OCI-LY7 (cell line): ENCODE measurements at regions not wholly inside any gene's neighbourhood (a gene's known extent, or its start where the extent isn't known, plus 50 kb on each side); places are given as distances from the start of the nearest gene placed in this dataset.

Experiments used
- BruUV-seq: library from RNA; stranded (reverse); fragments of 400-500 nt; replicated peaks from 2 replicates; lab custom pipeline; 2021; lab: Mats Ljungman, UMichigan
- CTCF ChIA-PET: fragments of 300-600 bp; sonication (Branson Sonifier 250); formaldehyde crosslinking; loops from one replicate; lab custom pipeline; 2022; ENCODE audit warnings: antibody characterized with exemption; ENCODE audit not compliant: unreplicated experiment; lab: Charles Lee
- POLR2A ChIA-PET: fragments of 300-600 bp; sonication (Branson Sonifier 250); formaldehyde crosslinking; loops from one replicate; lab custom pipeline; 2022; ENCODE audit warnings: antibody characterized with exemption; lab: Charles Lee
- DNase-seq: peaks from one replicate; pipeline ENCODE4 v3.0.0-alpha.2; 2015; ENCODE audit warnings: low spot score
- H2AFZ ChIP-seq: fragments of 200-600 bp; sonication (generic), shearing (Covaris generic); 2 replicates; pipeline ENCODE4 v1.6.1; 2014; ENCODE audit warnings: mild to moderate bottlenecking, antibody characterized with exemption, low read length, moderate library complexity
- H3K27ac ChIP-seq: fragments of 200-600 bp; sonication (generic); 2 replicates; pipeline ENCODE4 v1.5.1; 2014; ENCODE audit warnings: mixed run types, low read depth, mild to moderate bottlenecking, moderate library complexity, low read length, inconsistent platforms; ENCODE audit not compliant: poor library complexity, severe bottlenecking
- H3K36me3 ChIP-seq: fragments of 200-600 bp; sonication (generic); 2 replicates; pipeline ENCODE4 v1.6.1; 2014; ENCODE audit warnings: mild to moderate bottlenecking, antibody characterized with exemption, low read length, moderate library complexity, mixed read lengths; ENCODE audit not compliant: insufficient read depth
- H3K4me1 ChIP-seq: fragments of 200-600 bp; sonication (generic); 2 replicates; pipeline ENCODE4 v1.5.1; 2014; ENCODE audit warnings: mild to moderate bottlenecking, low read length; ENCODE audit not compliant: insufficient read depth, poor library complexity, severe bottlenecking
- H3K4me2 ChIP-seq: fragments of 200-600 bp; sonication (generic); 2 replicates; pipeline ENCODE4 v1.6.1; 2014; ENCODE audit warnings: mild to moderate bottlenecking, low read length
- H3K4me3 ChIP-seq: fragments of 200-600 bp; sonication (generic); 2 replicates; pipeline ENCODE4 v1.5.1; 2014; ENCODE audit warnings: mild to moderate bottlenecking, low read depth, low read length; ENCODE audit not compliant: poor library complexity, severe bottlenecking
- H3K79me2 ChIP-seq: fragments of 200-600 bp; sonication (generic); 2 replicates; pipeline ENCODE4 v1.6.1; 2016; ENCODE audit warnings: low read depth, mild to moderate bottlenecking, low read length, moderate library complexity, mixed read lengths; ENCODE audit not compliant: insufficient read depth
- H3K9me2 ChIP-seq: fragments of 200-600 bp; sonication (generic); 2 replicates; pipeline ENCODE4 v1.6.1; 2016; ENCODE audit warnings: mild to moderate bottlenecking, low read length, mixed read lengths; ENCODE audit not compliant: insufficient read depth
- H3K9me3 ChIP-seq: fragments of 200-600 bp; sonication (generic); 2 replicates; pipeline ENCODE4 v1.6.1; 2014; ENCODE audit warnings: mild to moderate bottlenecking, mixed run types, low read length, mixed read lengths
- H4K20me1 ChIP-seq: fragments of 200-600 bp; sonication (generic); 2 replicates; pipeline ENCODE4 v1.6.1; 2014; ENCODE audit warnings: mild to moderate bottlenecking, antibody characterized with exemption, low read length, moderate library complexity, mixed read lengths; ENCODE audit not compliant: insufficient read depth
- EZH2phosphoT487 ChIP-seq: fragments of 200-600 bp; sonication (generic); IDR thresholded peaks from 2 replicates; pipeline ENCODE4 v1.6.1; 2018; ENCODE audit warnings: low read depth, borderline replicate concordance, mild to moderate bottlenecking, mixed run types, antibody characterized with exemption, low read length, moderate library complexity, mixed read lengths
- intact Hi-C: fragments of 100-400 bp; cut with micrococcal nuclease; formaldehyde crosslinking; loops from one replicate; pipeline ENCODE4 v1.10.0; 2022; ENCODE audit not compliant: unreplicated experiment
- TF ChIP-seq, protein P1 (sequence below): fragments of 200-600 bp; sonication (generic); conservative IDR thresholded peaks from 2 replicates; pipeline ENCODE4 v1.5.1; 2014; ENCODE audit warnings: mild to moderate bottlenecking, antibody characterized with exemption, low read length, moderate library complexity, mixed read lengths

DNA sequence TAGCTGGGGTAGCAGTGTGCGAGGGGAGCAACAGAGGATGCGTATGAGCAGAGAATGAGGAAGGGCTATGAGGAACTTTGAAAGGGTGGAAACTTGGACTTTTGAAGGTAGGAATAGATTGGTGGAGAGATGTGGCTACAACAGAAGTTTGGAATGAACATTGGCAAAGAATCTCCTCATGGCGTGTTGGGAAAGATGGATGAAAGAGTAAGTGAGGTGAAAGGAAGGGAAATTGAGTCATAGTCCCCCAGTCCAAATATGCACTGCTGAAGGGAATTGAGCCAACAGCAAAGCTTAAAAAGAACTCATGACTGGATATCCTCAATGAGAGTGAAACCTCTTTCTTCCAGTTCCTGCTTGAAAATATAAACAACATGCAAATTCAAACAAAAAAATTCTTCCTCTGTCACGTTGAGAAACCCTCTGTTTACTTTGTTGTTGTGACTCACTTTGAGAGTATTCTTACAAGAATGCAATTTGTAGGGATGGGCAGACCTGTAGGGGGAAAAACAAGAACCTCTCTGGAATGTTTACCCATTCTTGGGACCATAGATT, 313.2 kb upstream of the KCNJ16 start:
- no peaks in the 10 kb centered on the region for H3K9me3 ChIP-seq
- no peak overlapping the region for H3K4me2 ChIP-seq
- H3K9me2 ChIP-seq = no peaks in the 10 kb centered on the region
- H2AFZ ChIP-seq = no peak overlapping the region
- no peaks in the 10 kb centered on the region for H3K4me1 ChIP-seq
- no peak overlapping the region for H3K27ac ChIP-seq
- H3K79me2 ChIP-seq = no peaks in the 10 kb centered on the region
- H4K20me1 ChIP-seq = no peaks in the 10 kb centered on the region
- no peak for DNase-seq
- ChIA-PET POLR2A (interaction anchor here (0.7 kb wide), 1 partner anchor 460 kb away, joined by 3 read pairs; no protein-coding TSS in a partner anchor), CTCF (no interaction called here)
- H3K4me3 ChIP-seq = no peak overlapping the region
- TF ChIP-seq, protein P1, sequence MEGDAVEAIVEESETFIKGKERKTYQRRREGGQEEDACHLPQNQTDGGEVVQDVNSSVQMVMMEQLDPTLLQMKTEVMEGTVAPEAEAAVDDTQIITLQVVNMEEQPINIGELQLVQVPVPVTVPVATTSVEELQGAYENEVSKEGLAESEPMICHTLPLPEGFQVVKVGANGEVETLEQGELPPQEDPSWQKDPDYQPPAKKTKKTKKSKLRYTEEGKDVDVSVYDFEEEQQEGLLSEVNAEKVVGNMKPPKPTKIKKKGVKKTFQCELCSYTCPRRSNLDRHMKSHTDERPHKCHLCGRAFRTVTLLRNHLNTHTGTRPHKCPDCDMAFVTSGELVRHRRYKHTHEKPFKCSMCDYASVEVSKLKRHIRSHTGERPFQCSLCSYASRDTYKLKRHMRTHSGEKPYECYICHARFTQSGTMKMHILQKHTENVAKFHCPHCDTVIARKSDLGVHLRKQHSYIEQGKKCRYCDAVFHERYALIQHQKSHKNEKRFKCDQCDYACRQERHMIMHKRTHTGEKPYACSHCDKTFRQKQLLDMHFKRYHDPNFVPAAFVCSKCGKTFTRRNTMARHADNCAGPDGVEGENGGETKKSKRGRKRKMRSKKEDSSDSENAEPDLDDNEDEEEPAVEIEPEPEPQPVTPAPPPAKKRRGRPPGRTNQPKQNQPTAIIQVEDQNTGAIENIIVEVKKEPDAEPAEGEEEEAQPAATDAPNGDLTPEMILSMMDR = no peak
- TF ChIP-seq EZH2phosphoT487 = no peak
- intact Hi-C loops = no loop called here
- no peaks in the 10 kb centered on the region for H3K36me3 ChIP-seq
- BruUV-seq = no TSS peak

DNA sequence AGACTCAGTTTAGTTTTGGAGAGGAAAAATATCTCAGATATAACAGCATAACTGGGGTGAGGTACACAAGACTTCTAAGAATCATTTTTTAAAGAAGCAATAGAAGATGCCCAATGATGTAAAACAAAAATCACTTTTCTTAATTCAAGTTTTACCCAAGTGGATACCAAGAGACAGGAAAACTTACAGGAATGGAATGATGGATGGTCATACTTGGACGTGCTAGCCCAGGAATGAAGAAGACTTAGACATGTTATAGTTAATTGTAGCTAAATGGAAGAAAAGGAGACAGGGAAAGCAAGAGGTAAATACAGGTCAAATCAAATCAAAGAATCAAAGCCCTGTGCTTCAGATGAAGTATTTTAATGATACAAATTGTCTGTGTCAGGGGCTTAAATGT, 312.7 kb upstream of the KCNJ16 start:
- BruUV-seq = no TSS peak
- Histone ChIP-seq H3K36me3 (no peaks in the 10 kb centered on the region), H2AFZ (no peak overlapping the region), H3K4me1 (no peaks in the 10 kb centered on the region), H4K20me1 (no peaks in the 10 kb centered on the region), H3K79me2 (no peaks in the 10 kb centered on the region), H3K4me3 (no peak overlapping the region), H3K9me2 (no peaks in the 10 kb centered on the region), H3K27ac (no peak overlapping the region), H3K9me3 (no peaks in the 10 kb centered on the region), H3K4me2 (no peak overlapping the region)
- no peak for DNase-seq
- CTCF ChIA-PET = no interaction called here
- TF ChIP-seq, protein P1 = no peak
- TF ChIP-seq EZH2phosphoT487 = no peak
- POLR2A ChIA-PET = no interaction called here
- intact Hi-C loops = no loop called here

DNA sequence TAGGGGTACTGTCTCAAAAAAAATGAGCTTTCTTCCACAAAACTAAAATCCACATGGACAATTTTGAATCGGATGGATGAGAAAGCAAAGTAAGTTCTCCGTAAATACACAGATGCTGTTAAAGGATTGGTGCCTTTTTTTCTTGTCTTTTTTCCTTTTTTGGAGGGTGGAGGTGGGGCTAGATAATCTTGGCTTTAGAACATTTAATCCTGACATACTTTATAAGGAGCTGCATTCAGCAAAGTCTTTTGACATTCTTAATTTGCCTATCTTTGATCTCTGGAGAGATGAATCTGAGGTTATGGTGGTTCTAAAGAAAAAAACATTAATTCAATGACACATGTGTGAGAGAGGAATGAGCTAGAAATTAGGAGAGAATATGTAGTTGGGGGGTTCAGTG, 312.3 kb upstream of the KCNJ16 start:
- ChIA-PET POLR2A (interaction anchor here (0.6 to 0.9 kb wide), 2 partner anchors 10 to 78 kb away, joined by 3 to 4 read pairs; no protein-coding TSS in a partner anchor), CTCF (no interaction called here)
- H2AFZ ChIP-seq = no peak overlapping the region
- H3K4me2 ChIP-seq = no peak overlapping the region
- intact Hi-C loops = no loop called here
- H4K20me1 ChIP-seq = no peaks in the 10 kb centered on the region
- no peak for DNase-seq
- no peak overlapping the region for H3K27ac ChIP-seq
- no peaks in the 10 kb centered on the region for H3K36me3 ChIP-seq
- no peak overlapping the region for H3K4me3 ChIP-seq
- H3K9me2 ChIP-seq = no peaks in the 10 kb centered on the region
- H3K9me3 ChIP-seq = no peaks in the 10 kb centered on the region
- H3K79me2 ChIP-seq = no peaks in the 10 kb centered on the region
- no peaks in the 10 kb centered on the region for H3K4me1 ChIP-seq
- BruUV-seq = no TSS peak
- TF ChIP-seq EZH2phosphoT487 = no peak
- TF ChIP-seq, protein P1 = no peak
